Ovary (tissue), 3 donors: ENCODE measurements at regions not wholly inside any gene's neighbourhood (a gene's known extent, or its start where the extent isn't known, plus 50 kb on each side); places are given as distances from the start of the nearest gene placed in this dataset.

Experiments used
- CTCF ChIP-seq, 3 donors: fragments of 450-650 bp in 2 of 3; fragments of 200-600 bp in 1 of 3; IDR thresholded peaks; one replicate each; pipeline versions ENCODE4 v1.5.1 to v1.8.0; 2016 to 2022; ENCODE audit warnings: antibody characterized with exemption in 3 of 3, mild to moderate bottlenecking in 1 of 3
- POLR2A ChIP-seq: fragments of 450-650 bp; IDR thresholded peaks from one replicate; pipeline ENCODE4 v1.6.1; 2017; ENCODE audit warnings: antibody characterized with exemption, mild to moderate bottlenecking, moderate library complexity
- donor health status: DM: no; HTN: no; CAD: no.

- TF ChIP-seq CTCF (IDR thresholded peaks at IDR 0.05) (no peak), POLR2A (no peak)
Measured at GRCh38 chr6:14060971-14061370, 56.6 kb upstream of the CD83 start.
